Kidney epithelial cell (primary cell): ENCODE measurements at regions not wholly inside any gene's neighbourhood (a gene's known extent, or its start where the extent isn't known, plus 50 kb on each side); places are given as distances from the start of the nearest gene placed in this dataset.

Experiments
- DNase-seq: peaks from one replicate; pipeline ENCODE4 v3.0.0-alpha.2; 2010; ENCODE audit warnings: low read depth
- H3K27me3 ChIP-seq: 2 replicates; pipeline ENCODE4 v1.6.0; 2011; ENCODE audit warnings: low read length; ENCODE audit not compliant: control insufficient read depth, insufficient read depth
- H3K36me3 ChIP-seq: 2 replicates; pipeline ENCODE4 v1.5.1; 2011; ENCODE audit warnings: low read length; ENCODE audit not compliant: control insufficient read depth, insufficient read depth
- H3K4me3 ChIP-seq: 2 replicates; pipeline ENCODE4 v1.5.1; 2011; ENCODE audit warnings: low read depth, mild to moderate bottlenecking, control low read depth, low read length
- CTCF ChIP-seq: IDR thresholded peaks from 2 replicates; pipeline ENCODE4 v1.5.1; 2011; ENCODE audit warnings: mild to moderate bottlenecking, moderate library complexity, low read length, control low read depth, inconsistent platforms; ENCODE audit not compliant: insufficient read depth, poor library complexity, severe bottlenecking

DNA sequence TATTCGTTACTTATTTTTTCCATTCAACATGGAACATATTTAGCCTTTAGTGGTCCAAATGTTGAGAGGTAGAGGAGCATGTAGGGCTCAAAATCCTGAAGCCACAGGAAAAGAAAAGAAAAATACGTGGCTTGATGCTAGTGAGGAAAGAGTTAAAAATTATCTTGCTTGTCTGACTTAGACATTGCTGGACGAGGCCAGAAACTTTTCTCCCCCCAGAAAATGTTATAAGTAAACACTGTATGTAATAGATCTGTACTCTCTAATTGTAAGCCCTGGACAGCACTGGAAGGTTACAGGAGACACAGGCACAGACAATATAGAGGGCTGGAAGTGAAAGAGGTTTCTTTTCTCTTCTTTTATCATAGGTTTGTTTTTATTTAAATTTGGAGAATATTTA, 165.6 kb downstream of the ZFP64 start:
- no peak for TF ChIP-seq CTCF
- no peak for DNase-seq

GRCh38 chr20:52019313-52019712, 172.3 kb downstream of the ZFP64 start:
- DNase-seq = no peak
- Histone ChIP-seq H3K27me3 (no peaks in the 10 kb centered on the region), H3K4me3 (no peak overlapping the region), H3K36me3 (no peaks in the 10 kb centered on the region)
- TF ChIP-seq CTCF = no peak

More for the DNA sequence above, 165.6 kb downstream of the ZFP64 start:
- Histone ChIP-seq H3K36me3 (no peaks in the 10 kb centered on the region), H3K4me3 (no peak overlapping the region), H3K27me3 (no peaks in the 10 kb centered on the region)

DNA sequence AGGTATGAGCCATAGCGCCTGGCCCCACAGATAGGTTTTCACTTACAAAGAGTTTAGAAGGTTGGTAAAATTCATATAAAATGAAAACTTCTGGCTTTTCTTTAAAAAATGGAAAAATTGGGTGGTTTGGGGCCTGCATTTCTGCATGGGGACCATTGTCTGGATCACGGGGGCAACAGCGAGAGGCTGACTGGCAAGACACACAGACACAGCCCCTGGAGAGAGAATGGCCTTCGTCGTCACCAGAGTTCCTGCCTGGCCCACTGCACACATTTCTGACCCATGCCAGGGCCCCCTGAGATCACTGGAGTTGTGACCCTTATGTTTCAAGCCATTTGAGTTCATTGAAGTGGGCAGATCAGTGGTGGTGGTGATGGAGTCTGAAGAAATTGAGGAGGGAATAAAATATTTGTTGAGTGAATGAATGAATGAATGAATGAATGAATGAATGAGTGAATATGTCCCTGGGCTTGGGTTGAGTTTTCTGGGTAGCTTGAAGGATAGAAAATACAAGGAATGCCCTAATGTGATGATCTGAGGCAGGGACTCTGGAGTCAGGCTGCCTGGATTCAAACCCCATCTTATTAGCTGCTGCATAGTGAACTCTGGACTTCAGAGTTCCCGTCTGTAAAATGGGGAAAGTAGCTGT, 173.8 kb downstream of the ZFP64 start:
- H3K36me3 ChIP-seq = no peaks in the 10 kb centered on the region
- DNase-seq = no peak
- H3K4me3 ChIP-seq = no peak overlapping the region
- TF ChIP-seq CTCF = no peak
- no peaks in the 10 kb centered on the region for H3K27me3 ChIP-seq

- TF ChIP-seq CTCF = no peak
- no peak for DNase-seq
Observed at GRCh38 chr20:52016022-52016421, 175.6 kb downstream of the ZFP64 start.

DNA sequence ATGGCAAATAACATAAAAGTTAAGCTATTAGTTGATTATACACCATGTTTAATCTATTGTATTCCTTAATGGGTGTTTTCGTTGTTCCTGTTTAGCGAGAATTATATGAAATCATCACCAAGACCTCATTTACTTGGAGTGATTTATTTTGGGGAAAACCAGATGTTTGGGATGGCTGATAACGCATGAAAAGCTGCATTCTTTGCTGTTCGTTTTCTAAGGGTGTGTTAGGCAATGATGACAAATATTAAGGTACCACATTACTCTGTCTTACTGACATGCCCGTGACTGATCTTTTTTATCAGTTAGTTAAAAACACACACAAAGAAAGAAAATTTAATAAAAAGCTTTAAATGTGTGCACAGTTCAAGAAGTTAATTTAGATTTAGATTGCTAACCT, 176.4 kb downstream of the ZFP64 start:
- Histone ChIP-seq H3K36me3 (no peaks in the 10 kb centered on the region), H3K27me3 (no peaks in the 10 kb centered on the region), H3K4me3 (no peak overlapping the region)
- no peak for DNase-seq
- TF ChIP-seq CTCF = no peak

More at GRCh38 chr20:52016022-52016421, 175.6 kb downstream of the ZFP64 start:
- Histone ChIP-seq H3K27me3 (no peaks in the 10 kb centered on the region), H3K36me3 (no peaks in the 10 kb centered on the region), H3K4me3 (no peak overlapping the region)

DNA sequence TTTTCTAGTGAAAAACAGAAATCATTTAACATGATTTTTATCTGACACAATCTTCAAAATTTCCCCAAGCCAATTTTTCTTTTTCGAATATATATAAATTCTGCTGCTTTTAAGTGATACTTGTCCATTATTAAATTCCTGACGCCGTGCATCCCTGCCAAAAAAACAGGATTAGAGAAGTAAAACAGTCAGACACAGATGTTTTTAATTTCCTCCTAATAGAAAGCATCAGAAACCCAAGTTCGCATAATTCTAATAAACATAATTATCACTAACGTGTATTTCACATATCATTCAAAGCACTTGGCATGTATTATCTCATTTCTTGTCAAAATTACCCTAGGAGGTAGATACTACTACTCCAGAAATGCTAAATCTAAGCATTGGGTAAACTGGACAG, 179.5 kb downstream of the ZFP64 start:
- Histone ChIP-seq H3K27me3 (no peaks in the 10 kb centered on the region), H3K36me3 (no peaks in the 10 kb centered on the region), H3K4me3 (no peak overlapping the region)
- no peak for DNase-seq
- no peak for TF ChIP-seq CTCF
